GM18502 (cell line): ENCODE measurements at regions not wholly inside any gene's neighbourhood (a gene's known extent, or its start where the extent isn't known, plus 50 kb on each side); places are given as distances from the start of the nearest gene placed in this dataset.
"Not testable (repeated sequence)": the region's sequence is repeated elsewhere in the genome, so short reads cannot be mapped to it uniquely, and the experiment has no call there.

ENCODE experiments used
- ATAC-seq: cut with Tn5 transposase; IDR thresholded peaks from one replicate; pipeline ENCODE4 v1.9.1; 2021; ENCODE audit warnings: mild to moderate bottlenecking; ENCODE audit not compliant: unreplicated experiment, poor library complexity

DNA sequence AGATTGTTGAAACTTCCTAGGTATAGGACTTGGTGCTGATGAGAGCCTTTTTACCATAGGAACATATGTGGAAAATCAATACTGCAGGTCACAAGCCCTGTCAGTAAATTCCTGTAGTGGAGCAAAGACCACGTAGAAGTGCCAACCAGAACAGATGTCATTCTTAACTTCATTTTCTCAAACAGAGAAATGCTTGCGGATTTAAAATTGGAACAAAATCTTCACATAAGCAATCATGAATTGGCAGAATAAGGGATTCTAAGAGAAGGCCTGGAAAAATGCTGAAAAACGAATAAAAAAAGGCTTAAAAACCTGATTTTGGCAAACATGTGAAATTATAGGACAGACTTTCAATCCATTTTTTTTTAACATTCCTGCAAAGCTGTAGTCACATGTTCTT is 80.8 kb upstream of the SMIM30 start:
- ATAC-seq, result no peak

DNA sequence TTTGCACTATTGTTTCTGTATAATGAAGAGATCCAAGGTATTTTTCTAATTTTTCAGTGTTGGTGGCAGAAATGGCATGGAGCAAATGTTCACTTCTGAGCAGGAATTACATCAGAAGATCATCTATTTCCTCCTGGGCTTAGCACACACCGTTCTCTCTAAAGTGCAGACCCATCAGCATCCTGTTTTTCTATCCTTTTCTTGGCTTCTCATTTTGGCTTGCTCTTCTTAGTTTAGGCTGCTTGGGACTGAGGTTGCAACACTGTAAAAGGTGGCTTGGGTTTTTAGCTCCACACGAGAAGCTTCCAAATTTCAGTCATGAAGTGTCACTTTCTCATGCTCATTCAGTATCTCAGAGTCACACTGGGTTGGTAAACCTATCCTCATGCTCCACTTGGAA is 79.9 kb upstream of the SMIM30 start:
- no peak for ATAC-seq

DNA sequence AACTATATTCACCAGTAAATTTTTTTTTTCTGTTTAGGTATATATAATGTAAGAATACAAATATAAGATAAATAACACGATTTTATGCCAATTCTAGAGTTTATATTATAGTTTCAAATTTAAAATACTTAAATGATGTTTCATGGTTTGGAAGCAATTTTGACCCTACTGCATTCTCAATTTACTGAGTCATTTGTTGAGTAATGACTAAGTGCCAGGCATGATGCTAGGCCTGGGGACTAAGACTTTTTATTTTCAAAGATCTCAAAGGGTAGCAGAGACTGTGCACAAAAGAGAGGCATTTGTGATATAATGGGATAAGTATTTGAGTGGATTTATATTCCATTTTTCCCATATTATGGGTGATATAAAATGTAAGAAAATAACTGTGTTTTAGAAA is 78.9 kb upstream of the SMIM30 start:
- no peak for ATAC-seq

DNA sequence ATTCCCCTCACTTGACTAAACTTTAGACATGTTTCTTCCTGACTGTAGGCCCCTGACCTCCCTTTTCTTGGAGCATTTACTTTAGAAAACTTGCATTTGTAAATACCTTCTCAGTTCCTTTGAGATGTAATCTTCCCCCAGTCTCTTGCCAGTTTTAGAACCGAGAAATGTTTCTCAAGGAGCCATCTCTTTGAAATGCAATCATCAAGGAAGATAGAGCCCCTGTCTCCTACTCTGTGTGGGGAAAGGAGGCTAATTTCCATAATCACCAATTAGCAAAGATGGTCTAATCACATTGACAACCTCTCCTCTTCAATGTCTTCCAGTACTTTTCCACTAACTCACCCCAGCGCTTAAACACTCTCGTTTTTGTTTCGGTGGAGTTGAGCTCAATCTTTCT is 70.0 kb upstream of the SMIM30 start:
- no peak for ATAC-seq

DNA sequence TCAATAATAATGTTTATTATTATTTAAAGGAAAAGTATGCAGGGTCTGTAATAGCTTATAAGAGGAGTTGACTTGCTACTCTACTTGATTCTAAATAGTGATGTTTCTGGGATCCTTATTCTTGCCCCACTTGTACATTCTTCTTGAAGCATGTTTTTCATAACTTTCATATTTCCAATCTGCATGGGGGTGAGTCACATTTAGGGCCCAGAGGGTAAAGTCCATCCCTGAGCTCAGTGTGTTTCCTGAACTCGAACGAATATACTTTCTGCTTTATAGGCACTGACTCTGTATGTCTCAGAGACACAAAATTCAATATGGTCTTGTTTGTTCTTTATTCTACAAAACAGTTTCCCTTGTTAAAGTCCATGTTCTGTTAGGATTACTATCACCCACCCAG is 61.0 kb upstream of the SMIM30 start:
- ATAC-seq, result no peak

DNA sequence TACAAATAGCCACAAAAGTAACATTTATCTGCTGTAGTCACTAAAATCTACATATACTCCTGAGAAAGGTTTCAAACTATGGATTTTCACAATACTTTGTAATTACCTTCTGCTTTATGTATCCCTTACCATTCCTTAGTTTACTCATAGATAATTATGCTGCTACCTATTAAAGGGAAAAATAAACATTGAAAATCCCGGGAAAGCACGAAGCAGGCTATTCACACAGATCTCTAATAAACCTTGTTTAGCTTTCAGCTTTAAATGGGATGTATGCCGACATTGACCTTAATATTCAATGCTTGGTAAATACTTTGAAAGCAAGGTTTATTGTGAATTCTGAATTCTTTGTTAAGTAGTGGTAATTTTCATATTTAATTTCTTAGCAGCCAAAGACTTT is 58.5 kb upstream of the SMIM30 start:
- ATAC-seq, result no peak

DNA sequence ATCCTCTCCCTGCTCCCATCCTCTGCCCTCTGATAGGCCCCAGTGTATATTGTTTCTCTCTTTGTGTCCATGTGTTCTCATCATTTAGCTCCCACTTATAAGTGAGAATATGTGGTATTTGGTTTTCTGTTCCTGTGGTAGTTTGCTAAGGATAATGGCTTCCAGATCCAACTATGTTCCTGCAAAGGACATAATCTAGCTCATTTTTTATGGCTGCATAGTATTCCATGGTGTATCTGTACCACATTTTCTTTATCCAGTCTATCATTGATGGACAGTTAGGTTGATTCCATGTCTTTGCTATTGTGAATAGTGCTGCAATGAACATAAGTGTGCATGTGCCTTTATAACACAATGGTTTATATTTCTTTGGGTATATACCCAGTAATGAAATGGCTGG is 57.8 kb upstream of the SMIM30 start:
- ATAC-seq, result not testable (repeated sequence)

DNA sequence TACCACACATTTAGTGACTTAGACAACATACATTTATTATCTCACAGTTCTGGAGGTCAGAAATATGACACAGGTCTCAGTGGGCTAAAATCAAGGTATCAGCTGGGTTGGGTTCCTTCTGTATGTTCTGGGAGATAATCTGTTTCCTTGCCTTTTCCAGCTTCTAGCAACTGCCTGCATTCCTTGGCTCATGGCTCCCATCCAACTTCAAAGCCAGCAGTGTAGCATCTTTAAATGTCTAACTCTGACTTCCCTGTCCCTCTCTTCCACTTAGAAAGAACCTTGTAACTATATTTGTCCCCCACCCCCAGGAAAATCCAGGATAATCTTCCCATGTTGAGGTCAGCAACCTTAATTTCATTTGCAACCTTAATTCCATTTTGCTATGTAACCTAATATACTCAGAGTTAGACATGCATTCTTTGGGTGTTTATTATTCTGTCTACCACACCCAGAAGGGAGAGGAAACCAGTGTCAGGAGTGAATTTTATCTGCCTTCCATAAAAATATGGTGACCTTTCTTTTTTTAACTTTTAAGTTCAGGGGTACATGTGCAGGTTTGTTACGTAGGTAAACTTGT is 57.3 kb upstream of the SMIM30 start:
- ATAC-seq, result no peak

DNA sequence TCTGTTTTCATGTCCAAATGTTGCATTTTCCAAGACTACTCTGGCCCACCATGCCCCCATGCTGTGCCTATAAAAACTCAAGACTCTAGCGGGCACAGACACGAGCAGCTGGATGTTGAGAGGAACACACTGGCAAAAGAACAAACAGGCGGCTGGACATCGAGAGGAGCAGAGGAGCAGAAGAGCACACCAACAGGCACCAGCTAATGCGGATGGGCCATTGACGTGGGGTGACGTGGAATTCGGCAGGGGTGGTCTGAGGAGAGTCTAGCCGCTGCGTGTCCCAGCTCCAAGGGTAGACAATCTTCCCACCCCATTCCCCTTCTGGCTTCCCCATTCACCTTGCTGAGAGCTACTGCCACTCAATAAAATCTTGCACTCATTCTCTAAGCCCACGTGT is 54.4 kb upstream of the SMIM30 start:
- no peak for ATAC-seq

DNA sequence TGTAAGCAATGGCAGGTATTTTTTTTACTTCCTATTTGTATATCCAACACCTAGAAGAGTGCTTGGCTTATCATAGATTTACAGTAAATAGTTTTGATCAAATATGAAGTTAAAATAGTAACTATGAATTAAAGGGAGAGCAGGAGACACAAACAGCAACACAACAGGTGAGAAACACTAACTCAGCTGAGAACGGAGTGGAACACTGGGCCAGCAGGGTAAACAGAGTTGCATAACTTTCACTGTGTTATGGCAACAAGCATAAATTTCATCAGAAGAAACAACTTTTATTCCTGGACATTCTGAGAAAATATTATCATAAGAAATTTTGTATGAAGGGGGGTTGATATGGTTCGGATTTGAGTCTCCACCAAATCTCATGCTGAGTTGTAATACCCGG is 52.2 kb upstream of the SMIM30 start:
- no peak for ATAC-seq
